ENCODE measurements at regions not wholly inside any gene's neighbourhood (a gene's known extent, or its start where the extent isn't known, plus 50 kb on each side); places are given as distances from the start of the nearest gene placed in this dataset.

DNA sequence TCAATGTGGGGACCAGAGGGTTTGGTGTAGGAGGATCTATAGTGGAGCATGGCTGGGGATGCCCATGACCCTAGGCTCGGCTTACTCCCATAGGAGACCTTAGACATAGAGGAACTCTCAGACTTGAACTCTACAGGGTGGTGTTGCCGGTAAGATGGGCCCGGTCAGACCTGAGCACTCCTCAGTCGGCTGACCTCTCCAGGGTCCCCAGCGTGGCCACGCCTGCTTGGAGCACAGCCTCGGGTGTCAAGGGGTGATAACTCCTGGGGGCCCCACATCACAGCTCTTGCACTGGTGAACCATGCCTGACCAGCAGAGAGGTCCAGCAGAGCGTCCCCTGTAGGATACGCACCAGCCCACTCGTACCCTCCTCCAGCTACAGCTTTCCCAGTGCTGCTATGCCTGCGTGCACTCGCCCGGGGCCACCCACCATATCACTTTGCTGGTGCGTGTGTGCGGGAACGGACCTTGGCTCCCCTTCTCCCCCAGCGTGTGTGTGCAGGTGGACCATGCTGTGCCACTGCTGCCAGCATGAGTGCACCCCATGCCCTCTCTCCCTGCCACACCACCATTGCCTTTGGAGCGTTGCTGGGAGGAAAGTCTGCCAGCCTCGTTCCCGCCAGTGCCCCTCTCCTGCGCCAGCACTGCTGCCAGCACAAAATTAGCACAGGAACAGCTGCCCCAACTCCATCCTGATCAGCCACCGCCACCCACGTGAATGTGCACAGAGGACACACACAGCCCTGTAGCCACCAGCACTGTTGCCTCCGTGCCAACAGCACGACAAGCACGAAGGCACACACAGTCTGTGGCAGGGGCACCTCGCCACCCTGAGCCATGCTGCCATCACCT is 806.6 kb downstream of the GLUD2 start:
- no peaks in the 10 kb centered on the region for H3K4me1 Mint-ChIP-seq (ENCODE audit: low read depth)
- H3K9me3 ChIP-seq (ENCODE audit: control insufficient read depth in 1 of 2, insufficient read depth in 1 of 2, low read length in 2 of 2) = peaks cover 0 to 9% of the 10 kb centered on the region in 2 experiments
- DNase-seq = no peak
- no peaks in the 10 kb centered on the region for H3K36me3 ChIP-seq (ENCODE audit: insufficient read depth, low read length)
- TF ChIP-seq, protein P1, sequence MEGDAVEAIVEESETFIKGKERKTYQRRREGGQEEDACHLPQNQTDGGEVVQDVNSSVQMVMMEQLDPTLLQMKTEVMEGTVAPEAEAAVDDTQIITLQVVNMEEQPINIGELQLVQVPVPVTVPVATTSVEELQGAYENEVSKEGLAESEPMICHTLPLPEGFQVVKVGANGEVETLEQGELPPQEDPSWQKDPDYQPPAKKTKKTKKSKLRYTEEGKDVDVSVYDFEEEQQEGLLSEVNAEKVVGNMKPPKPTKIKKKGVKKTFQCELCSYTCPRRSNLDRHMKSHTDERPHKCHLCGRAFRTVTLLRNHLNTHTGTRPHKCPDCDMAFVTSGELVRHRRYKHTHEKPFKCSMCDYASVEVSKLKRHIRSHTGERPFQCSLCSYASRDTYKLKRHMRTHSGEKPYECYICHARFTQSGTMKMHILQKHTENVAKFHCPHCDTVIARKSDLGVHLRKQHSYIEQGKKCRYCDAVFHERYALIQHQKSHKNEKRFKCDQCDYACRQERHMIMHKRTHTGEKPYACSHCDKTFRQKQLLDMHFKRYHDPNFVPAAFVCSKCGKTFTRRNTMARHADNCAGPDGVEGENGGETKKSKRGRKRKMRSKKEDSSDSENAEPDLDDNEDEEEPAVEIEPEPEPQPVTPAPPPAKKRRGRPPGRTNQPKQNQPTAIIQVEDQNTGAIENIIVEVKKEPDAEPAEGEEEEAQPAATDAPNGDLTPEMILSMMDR (IDR thresholded peaks at IDR 0.05) = no peak
- H3K27ac Mint-ChIP-seq = no peak overlapping the region
- ChIA-PET POLR2A (no interaction called here), CTCF (no interaction called here)
- H3K27ac ChIP-seq (ENCODE audit: low read depth in 1 of 2, low read length in 2 of 2) = no peak overlapping the region
- ATAC-seq (ENCODE audit: poor library complexity) = no peak
- H3K36me3 Mint-ChIP-seq (ENCODE audit: low read depth) = no peaks in the 10 kb centered on the region
- no peaks in the 10 kb centered on the region for H3K27me3 ChIP-seq (ENCODE audit: control insufficient read depth in 1 of 2, insufficient read depth in 2 of 2, low read length in 2 of 2)
- no peaks in the 10 kb centered on the region for H3K27me3 Mint-ChIP-seq
- H3K4me1 ChIP-seq (ENCODE audit: insufficient read depth, low read length) = no peaks in the 10 kb centered on the region
- no peak overlapping the region for H3K4me3 ChIP-seq (ENCODE audit: low read length)
- H3K9me3 Mint-ChIP-seq = no peaks in the 10 kb centered on the region
- intact Hi-C loops (cut with DNase I, micrococcal nuclease) = no loop called here
- H3K4me3 Mint-ChIP-seq = no peak overlapping the region

DNA sequence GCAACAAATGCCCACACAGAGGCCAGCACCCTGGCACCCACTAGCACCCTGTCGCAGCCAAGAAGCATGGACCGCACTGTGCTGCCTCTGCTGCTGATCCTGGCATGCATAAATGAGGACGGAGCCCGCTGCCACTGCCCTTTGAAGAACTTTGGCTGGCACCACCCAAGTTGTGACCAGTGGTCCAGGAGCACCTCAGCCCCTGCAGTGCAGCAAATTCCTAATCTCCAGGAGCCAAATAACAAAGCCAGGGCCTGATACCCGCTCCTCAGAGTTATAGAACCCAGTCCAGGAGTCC is 807.2 kb downstream of the GLUD2 start:
- TF ChIP-seq, protein P1 (IDR thresholded peaks at IDR 0.05) = no peak
- no peaks in the 10 kb centered on the region for H3K36me3 Mint-ChIP-seq (ENCODE audit: low read depth)
- H3K4me3 Mint-ChIP-seq = no peak overlapping the region
- ChIA-PET CTCF (interaction anchor here (1.4 kb wide), 1 partner anchor 10 kb away, joined by 3 read pairs; no protein-coding TSS in a partner anchor), POLR2A (no interaction called here)
- Histone ChIP-seq H3K9me3 (ENCODE audit: control insufficient read depth in 1 of 2, insufficient read depth in 1 of 2, low read length in 2 of 2) (peaks cover 0 to 9% of the 10 kb centered on the region in 2 experiments), H3K4me3 (ENCODE audit: low read length) (no peak overlapping the region), H3K36me3 (ENCODE audit: insufficient read depth, low read length) (no peaks in the 10 kb centered on the region), H3K4me1 (ENCODE audit: insufficient read depth, low read length) (no peaks in the 10 kb centered on the region), H3K27ac (ENCODE audit: low read depth in 1 of 2, low read length in 2 of 2) (no peak overlapping the region), H3K27me3 (ENCODE audit: control insufficient read depth in 1 of 2, insufficient read depth in 2 of 2, low read length in 2 of 2) (no peaks in the 10 kb centered on the region)
- no peaks in the 10 kb centered on the region for H3K9me3 Mint-ChIP-seq
- ATAC-seq (ENCODE audit: poor library complexity) (no peak), DNase-seq (no peak)
- H3K27me3 Mint-ChIP-seq = no peaks in the 10 kb centered on the region
- H3K27ac Mint-ChIP-seq = no peak overlapping the region
- H3K4me1 Mint-ChIP-seq (ENCODE audit: low read depth) = no peaks in the 10 kb centered on the region
- intact Hi-C loops (cut with DNase I, micrococcal nuclease) = no loop called here

DNA sequence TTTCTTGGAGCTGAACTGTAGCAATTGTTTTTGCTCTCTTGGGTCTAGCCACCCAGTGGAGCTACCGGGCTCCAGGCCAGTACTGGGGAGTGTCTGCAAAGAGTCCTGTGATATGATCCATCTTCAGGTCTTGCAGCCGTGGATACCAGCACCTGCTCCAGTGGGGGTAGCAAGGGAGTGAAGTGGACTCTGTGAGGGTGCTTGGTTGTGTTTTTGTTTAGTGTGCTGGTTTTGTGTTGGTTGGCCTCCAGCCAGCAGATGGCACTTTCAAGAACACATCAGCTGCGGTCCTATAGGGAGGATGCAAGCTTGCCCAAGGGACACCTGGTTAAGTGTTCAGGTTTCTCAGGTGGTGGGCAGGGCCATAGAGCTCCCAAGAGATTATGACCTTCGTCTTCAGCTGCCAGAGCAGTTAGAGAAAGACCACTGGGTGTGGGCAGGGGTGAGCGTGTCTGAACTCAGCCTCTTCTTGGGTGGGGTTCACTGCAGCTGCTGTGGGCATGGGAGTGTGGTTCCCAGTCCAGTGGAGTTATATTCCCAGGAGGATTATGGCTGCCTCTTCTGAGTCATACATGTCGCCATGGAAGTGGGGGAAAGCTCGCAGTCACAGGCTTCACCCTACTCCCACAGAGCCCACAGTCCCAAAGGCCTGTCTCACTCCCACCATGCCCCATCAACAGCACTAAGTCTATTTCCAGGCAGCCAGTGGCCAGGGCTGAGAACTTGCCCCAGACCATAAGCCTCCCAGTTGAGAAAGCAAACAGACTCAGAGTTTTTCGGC is 811.6 kb downstream of the GLUD2 start:
- H3K4me1 ChIP-seq (ENCODE audit: insufficient read depth, low read length) = no peaks in the 10 kb centered on the region
- Mint-ChIP-seq H3K4me3 (no peak overlapping the region), H3K4me1 (ENCODE audit: low read depth) (no peaks in the 10 kb centered on the region), H3K9me3 (no peaks in the 10 kb centered on the region), H3K27me3 (no peaks in the 10 kb centered on the region), H3K27ac (no peak overlapping the region), H3K36me3 (ENCODE audit: low read depth) (no peaks in the 10 kb centered on the region)
- H3K9me3 ChIP-seq (ENCODE audit: control insufficient read depth in 1 of 2, insufficient read depth in 1 of 2, low read length in 2 of 2) = peaks cover 0 to 5% of the 10 kb centered on the region in 2 experiments
- H3K27me3 ChIP-seq (ENCODE audit: control insufficient read depth in 1 of 2, insufficient read depth in 2 of 2, low read length in 2 of 2) = no peaks in the 10 kb centered on the region
- DNase-seq (no peak), ATAC-seq (ENCODE audit: poor library complexity) (no peak)
- H3K36me3 ChIP-seq (ENCODE audit: insufficient read depth, low read length) = no peaks in the 10 kb centered on the region
- no peak overlapping the region for H3K27ac ChIP-seq (ENCODE audit: low read depth in 1 of 2, low read length in 2 of 2)
- no peak overlapping the region for H3K4me3 ChIP-seq (ENCODE audit: low read length)
- intact Hi-C loops (cut with DNase I, micrococcal nuclease) = no loop called here
- POLR2A ChIA-PET = no interaction called here
- CTCF ChIA-PET = no interaction called here
- TF ChIP-seq, protein P1 (IDR thresholded peaks at IDR 0.05) = no peak
